CD8-positive, alpha-beta memory T cell (primary cell): ENCODE measurements at regions not wholly inside any gene's neighbourhood (a gene's known extent, or its start where the extent isn't known, plus 50 kb on each side); places are given as distances from the start of the nearest gene placed in this dataset.

Experiments used
- CTCF ChIA-PET: fragments of 350-600 bp; sonication (Branson Sonifier 250); formaldehyde crosslinking; loops from one replicate; lab custom pipeline; 2021; ENCODE audit warnings: antibody characterized with exemption; lab: Charles Lee
- POLR2A ChIA-PET: fragments of 350-600 bp; sonication (Branson Sonifier 250); formaldehyde crosslinking; loops from one replicate; lab custom pipeline; 2021; ENCODE audit warnings: antibody characterized with exemption; lab: Charles Lee
- DNase-seq, 5 donors: peaks; one replicate each; pipeline versions ENCODE4 v3.0.0 to v3.0.0-alpha.2; 2020 to 2022; ENCODE audit warnings: mixed read lengths in 1 of 5
- H3K27ac ChIP-seq: one replicate; pipeline ENCODE4 v1.7.0; 2013; ENCODE audit warnings: low read depth, mild to moderate bottlenecking, low read length, moderate library complexity
- H3K27me3 ChIP-seq: 2 replicates; pipeline ENCODE4 v1.7.0; 2013; ENCODE audit warnings: low read length, mild to moderate bottlenecking; ENCODE audit not compliant: insufficient read depth, poor library complexity, severe bottlenecking
- H3K36me3 ChIP-seq: 2 replicates; pipeline ENCODE4 v1.7.0; 2013; ENCODE audit warnings: mild to moderate bottlenecking, low read length, moderate library complexity; ENCODE audit not compliant: insufficient read depth
- H3K4me1 ChIP-seq: 2 replicates; pipeline ENCODE4 v1.7.0; 2013; ENCODE audit warnings: mild to moderate bottlenecking, low read length, moderate library complexity; ENCODE audit not compliant: insufficient read depth
- H3K4me3 ChIP-seq: 2 replicates; pipeline ENCODE4 v1.7.0; 2013; ENCODE audit warnings: mild to moderate bottlenecking, low read length
- H3K9me3 ChIP-seq: 2 replicates; pipeline ENCODE4 v1.7.0; 2013; ENCODE audit warnings: mild to moderate bottlenecking, low read length
- H3K27ac Mint-ChIP-seq, 8 donors: one replicate each; pipeline ENCODE4 v1.8.0; 2020 to 2021; ENCODE audit warnings: mixed read lengths in 8 of 8, mild to moderate bottlenecking in 6 of 8, inconsistent platforms in 3 of 8, moderate library complexity in 3 of 8
- H3K27me3 Mint-ChIP-seq, 2 donors: one replicate each; pipeline ENCODE4 v1.8.0; 2020 to 2021; ENCODE audit warnings: mixed read lengths in 2 of 2, mild to moderate bottlenecking in 1 of 2, moderate library complexity in 1 of 2
- H3K36me3 Mint-ChIP-seq, 3 donors: one replicate each; pipeline ENCODE4 v1.8.0; 2020 to 2021; ENCODE audit warnings: mixed read lengths in 3 of 3, inconsistent platforms in 1 of 3, mild to moderate bottlenecking in 1 of 3
- H3K4me1 Mint-ChIP-seq, 3 donors: one replicate each; pipeline ENCODE4 v1.8.0; 2020 to 2021; ENCODE audit warnings: mixed read lengths in 3 of 3, inconsistent platforms in 1 of 3, mild to moderate bottlenecking in 1 of 3
- H3K4me3 Mint-ChIP-seq, 7 donors: one replicate each; pipeline ENCODE4 v1.8.0; 2020 to 2021; ENCODE audit warnings: mixed read lengths in 7 of 7, mild to moderate bottlenecking in 6 of 7, moderate library complexity in 4 of 7, inconsistent platforms in 2 of 7
- H3K9me3 Mint-ChIP-seq, 5 donors: one replicate each; pipeline ENCODE4 v1.8.0; 2020 to 2022; ENCODE audit warnings: mixed read lengths in 5 of 5, mild to moderate bottlenecking in 3 of 5, moderate library complexity in 2 of 5, inconsistent platforms in 1 of 5

- ChIA-PET CTCF (no interaction called here), POLR2A (no interaction called here)
- Mint-ChIP-seq H3K27me3 (peaks cover 5 to 7% of the 10 kb centered on the region in 2 donors), H3K4me3 (no peak overlapping the region), H3K27ac (no peak overlapping the region), H3K36me3 (peaks cover 3 to 12% (median 6%) of the 10 kb centered on the region in 3 donors), H3K4me1 (peaks cover under 1 to 6% (median 3%) of the 10 kb centered on the region in 3 donors), H3K9me3 (no peaks in the 10 kb centered on the region)
- Histone ChIP-seq H3K36me3 (no peaks in the 10 kb centered on the region), H3K4me3 (no peak overlapping the region), H3K4me1 (no peaks in the 10 kb centered on the region), H3K9me3 (no peaks in the 10 kb centered on the region), H3K27me3 (no peaks in the 10 kb centered on the region), H3K27ac (no peak overlapping the region)
- DNase-seq: no peak
Observed at GRCh38 chr20:52098186-52098585, 93.4 kb downstream of the ZFP64 start.

GRCh38 chr20:52096117-52096516 is 95.5 kb downstream of the ZFP64 start:
- Histone ChIP-seq H3K27ac (no peak overlapping the region), H3K4me3 (no peak overlapping the region), H3K36me3 (no peaks in the 10 kb centered on the region), H3K4me1 (no peaks in the 10 kb centered on the region), H3K9me3 (no peaks in the 10 kb centered on the region), H3K27me3 (no peaks in the 10 kb centered on the region)
- DNase-seq: no peak
- POLR2A ChIA-PET: no interaction called here
- Mint-ChIP-seq H3K4me1 (no peaks in the 10 kb centered on the region), H3K9me3 (no peaks in the 10 kb centered on the region), H3K36me3 (peaks cover 3 to 12% (median 8%) of the 10 kb centered on the region in 3 donors), H3K4me3 (no peak overlapping the region), H3K27me3 (no peaks in the 10 kb centered on the region), H3K27ac (no peak overlapping the region)
- CTCF ChIA-PET: no interaction called here

- no peaks in the 10 kb centered on the region for H3K9me3 ChIP-seq
- no peaks in the 10 kb centered on the region for H3K27me3 Mint-ChIP-seq
- DNase-seq: no peak
- H3K36me3 ChIP-seq: no peaks in the 10 kb centered on the region
- no peak overlapping the region for H3K27ac ChIP-seq
- no peaks in the 10 kb centered on the region for H3K4me1 Mint-ChIP-seq
- no peaks in the 10 kb centered on the region for H3K4me1 ChIP-seq
- CTCF ChIA-PET: interaction anchor here (1.4 to 1.7 kb wide), 2 partner anchors 10 to 12 kb away, joined by 4 to 5 read pairs; no protein-coding TSS in a partner anchor
- POLR2A ChIA-PET: no interaction called here
- peak overlapping the region in 1 of 8 donors; percentile 65 for H3K27ac Mint-ChIP-seq
- no peaks in the 10 kb centered on the region for H3K27me3 ChIP-seq
- H3K4me3 Mint-ChIP-seq: no peak overlapping the region
- H3K9me3 Mint-ChIP-seq: no peaks in the 10 kb centered on the region
- H3K4me3 ChIP-seq: no peak overlapping the region
- H3K36me3 Mint-ChIP-seq: peaks cover 8 to 12% (median 11%) of the 10 kb centered on the region in 3 donors
Observed at GRCh38 chr20:52094693-52095092, 96.9 kb downstream of the ZFP64 start.

- no peak overlapping the region for H3K27ac Mint-ChIP-seq
- H3K36me3 Mint-ChIP-seq: peaks cover 12 to 18% (median 16%) of the 10 kb centered on the region in 3 donors
- H3K36me3 ChIP-seq: no peaks in the 10 kb centered on the region
- no peak overlapping the region for H3K4me3 Mint-ChIP-seq
- POLR2A ChIA-PET: no interaction called here
- H3K4me1 Mint-ChIP-seq: no peaks in the 10 kb centered on the region
- no peaks in the 10 kb centered on the region for H3K9me3 Mint-ChIP-seq
- H3K27me3 ChIP-seq: no peaks in the 10 kb centered on the region
- no peaks in the 10 kb centered on the region for H3K27me3 Mint-ChIP-seq
- no peak overlapping the region for H3K4me3 ChIP-seq
- H3K9me3 ChIP-seq: no peaks in the 10 kb centered on the region
- H3K4me1 ChIP-seq: no peaks in the 10 kb centered on the region
- DNase-seq: no peak
- CTCF ChIA-PET: interaction anchor here (1.4 kb wide), 1 partner anchor 11 kb away, joined by 5 read pairs; no protein-coding TSS in a partner anchor
- H3K27ac ChIP-seq: no peak overlapping the region
Observed at GRCh38 chr20:52093575-52093974, 98.0 kb downstream of the ZFP64 start.

DNA sequence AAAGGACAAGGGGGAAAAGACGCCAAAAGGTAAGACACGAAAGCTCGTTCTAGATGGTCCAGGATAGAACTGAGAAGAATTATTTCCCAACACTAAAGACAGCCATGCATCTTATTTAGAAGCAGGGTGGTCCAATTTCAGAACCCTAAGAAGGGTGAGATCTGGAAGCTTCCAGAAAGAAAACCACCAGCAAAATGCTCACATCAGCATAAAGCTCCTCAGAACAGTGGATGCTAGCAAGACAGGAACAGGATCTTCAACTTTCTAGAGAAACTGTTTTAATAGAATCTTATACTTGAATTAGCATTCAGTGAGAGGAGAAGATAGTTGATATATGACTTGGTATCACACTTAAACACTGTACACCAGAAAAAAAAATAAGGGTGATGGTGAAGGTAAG is 101.5 kb downstream of the ZFP64 start:
- Mint-ChIP-seq H3K9me3 (peaks cover 0 to 13% (median 8%) of the 10 kb centered on the region in 5 donors), H3K36me3 (peaks cover 23 to 47% (median 37%) of the 10 kb centered on the region in 3 donors), H3K4me1 (no peaks in the 10 kb centered on the region), H3K4me3 (no peak overlapping the region), H3K27me3 (no peaks in the 10 kb centered on the region), H3K27ac (no peak overlapping the region)
- no peak overlapping the region for H3K27ac ChIP-seq
- H3K9me3 ChIP-seq: peaks cover 7% of the 10 kb centered on the region
- no peaks in the 10 kb centered on the region for H3K36me3 ChIP-seq
- H3K27me3 ChIP-seq: no peaks in the 10 kb centered on the region
- H3K4me1 ChIP-seq: no peaks in the 10 kb centered on the region
- ChIA-PET CTCF (no interaction called here), POLR2A (no interaction called here)
- no peak for DNase-seq
- no peak overlapping the region for H3K4me3 ChIP-seq

- Histone ChIP-seq H3K4me3 (no peak overlapping the region), H3K27me3 (no peaks in the 10 kb centered on the region), H3K4me1 (no peaks in the 10 kb centered on the region), H3K36me3 (no peaks in the 10 kb centered on the region), H3K27ac (no peak overlapping the region), H3K9me3 (peaks cover 7% of the 10 kb centered on the region)
- Mint-ChIP-seq H3K27me3 (no peaks in the 10 kb centered on the region), H3K4me3 (no peak overlapping the region), H3K27ac (no peak overlapping the region), H3K9me3 (peaks cover 0 to 13% (median 8%) of the 10 kb centered on the region in 5 donors), H3K4me1 (peaks cover 13 to 15% (median 14%) of the 10 kb centered on the region in 3 donors), H3K36me3 (peaks cover 20 to 48% (median 42%) of the 10 kb centered on the region in 3 donors)
- CTCF ChIA-PET: interaction anchor here (1.4 kb wide), 1 partner anchor 41 kb away, joined by 3 read pairs; no protein-coding TSS in a partner anchor
- DNase-seq: no peak
- POLR2A ChIA-PET: interaction anchor here (0.7 kb wide), 1 partner anchor 149 kb away, joined by 3 read pairs; no protein-coding TSS in a partner anchor
Observed at GRCh38 chr20:52087471-52087870, 104.1 kb downstream of the ZFP64 start.

DNA sequence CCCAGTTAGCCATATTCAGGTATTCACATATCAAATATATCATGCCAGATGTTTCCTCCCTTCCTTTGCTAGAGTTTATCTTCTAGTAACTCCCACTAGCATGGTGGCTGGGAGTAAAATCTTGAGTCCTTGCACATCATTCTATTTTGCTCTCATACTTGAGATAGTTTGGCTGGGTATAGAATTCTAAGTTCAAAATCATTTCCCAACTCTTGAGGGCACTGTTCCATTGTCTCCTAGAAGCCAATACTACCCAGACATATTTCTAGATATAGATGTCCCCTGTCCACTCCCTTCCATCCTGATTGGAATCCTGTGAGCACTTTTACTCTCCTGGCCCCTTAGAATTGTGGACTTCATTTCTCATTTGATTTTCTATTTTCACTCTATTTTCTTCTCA is 104.7 kb downstream of the ZFP64 start:
- H3K27ac ChIP-seq: no peak overlapping the region
- ChIA-PET POLR2A (interaction anchor here (0.7 kb wide), 1 partner anchor 148 kb away, joined by 3 read pairs; no protein-coding TSS in a partner anchor), CTCF (no interaction called here)
- no peaks in the 10 kb centered on the region for H3K4me1 ChIP-seq
- H3K9me3 ChIP-seq: peaks cover 7% of the 10 kb centered on the region
- H3K36me3 Mint-ChIP-seq: peaks cover 18 to 48% (median 42%) of the 10 kb centered on the region in 3 donors
- H3K27ac Mint-ChIP-seq: no peak overlapping the region
- H3K4me3 Mint-ChIP-seq: no peak overlapping the region
- H3K27me3 ChIP-seq: no peaks in the 10 kb centered on the region
- H3K4me3 ChIP-seq: no peak overlapping the region
- no peaks in the 10 kb centered on the region for H3K36me3 ChIP-seq
- no peak for DNase-seq
- no peaks in the 10 kb centered on the region for H3K27me3 Mint-ChIP-seq
- H3K9me3 Mint-ChIP-seq: peaks cover 0 to 13% (median 8%) of the 10 kb centered on the region in 5 donors
- H3K4me1 Mint-ChIP-seq: peaks cover 18 to 21% (median 19%) of the 10 kb centered on the region in 3 donors

DNA sequence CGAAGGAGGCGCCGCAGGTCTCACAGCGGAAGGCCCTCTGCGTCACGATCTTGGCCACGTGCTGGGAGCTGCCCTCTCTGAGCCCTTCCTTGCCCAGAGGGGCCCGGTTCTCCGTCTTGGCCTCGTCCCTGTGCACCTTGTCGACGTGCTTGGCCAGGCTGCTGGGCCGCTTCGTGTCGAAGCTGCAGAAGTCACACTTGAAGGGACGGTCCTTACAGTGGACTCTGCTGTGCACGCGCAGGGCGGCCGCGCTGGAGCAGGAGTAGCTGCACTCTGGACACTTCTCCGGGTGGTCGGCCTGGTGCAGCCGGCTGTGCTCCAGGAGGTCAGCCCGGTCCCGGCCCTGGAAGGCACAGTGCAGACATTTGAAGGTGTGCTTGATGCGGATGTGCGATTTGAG is 106.9 kb downstream of the ZFP64 start:
- H3K36me3 Mint-ChIP-seq: peaks cover 18 to 42% (median 40%) of the 10 kb centered on the region in 3 donors

More for the DNA sequence above, 106.9 kb downstream of the ZFP64 start:
- no peaks in the 10 kb centered on the region for H3K4me1 ChIP-seq
- no peak for DNase-seq
- no peak overlapping the region for H3K4me3 ChIP-seq
- Mint-ChIP-seq H3K4me3 (no peak overlapping the region), H3K9me3 (peaks cover 0 to 13% (median 8%) of the 10 kb centered on the region in 5 donors), H3K4me1 (peaks cover 19 to 28% (median 24%) of the 10 kb centered on the region in 3 donors), H3K27ac (peak overlapping the region in 1 of 8 donors; percentile 58), H3K27me3 (no peaks in the 10 kb centered on the region)
- H3K36me3 ChIP-seq: no peaks in the 10 kb centered on the region
- CTCF ChIA-PET: interaction anchor here (1.4 to 4.2 kb wide), 5 partner anchors 44 to 714 kb away, joined by 3 to 16 read pairs (median 3); no protein-coding TSS in a partner anchor
- H3K27ac ChIP-seq: no peak overlapping the region
- H3K9me3 ChIP-seq: peaks cover 7% of the 10 kb centered on the region
- POLR2A ChIA-PET: no interaction called here
- H3K27me3 ChIP-seq: no peaks in the 10 kb centered on the region
